Endometrium (tissue), 2 donors: ENCODE measurements at regions not wholly inside any gene's neighbourhood (a gene's known extent, or its start where the extent isn't known, plus 50 kb on each side); places are given as distances from the start of the nearest gene placed in this dataset.

Experiments used
- FAIRE-seq: peaks from 2 replicates; lab custom pipeline; 2012; peaks lifted over from hg19 to GRCh38; lab: Jason Lieb, UNC
- donor health status: control.
- donor health status: control.

DNA sequence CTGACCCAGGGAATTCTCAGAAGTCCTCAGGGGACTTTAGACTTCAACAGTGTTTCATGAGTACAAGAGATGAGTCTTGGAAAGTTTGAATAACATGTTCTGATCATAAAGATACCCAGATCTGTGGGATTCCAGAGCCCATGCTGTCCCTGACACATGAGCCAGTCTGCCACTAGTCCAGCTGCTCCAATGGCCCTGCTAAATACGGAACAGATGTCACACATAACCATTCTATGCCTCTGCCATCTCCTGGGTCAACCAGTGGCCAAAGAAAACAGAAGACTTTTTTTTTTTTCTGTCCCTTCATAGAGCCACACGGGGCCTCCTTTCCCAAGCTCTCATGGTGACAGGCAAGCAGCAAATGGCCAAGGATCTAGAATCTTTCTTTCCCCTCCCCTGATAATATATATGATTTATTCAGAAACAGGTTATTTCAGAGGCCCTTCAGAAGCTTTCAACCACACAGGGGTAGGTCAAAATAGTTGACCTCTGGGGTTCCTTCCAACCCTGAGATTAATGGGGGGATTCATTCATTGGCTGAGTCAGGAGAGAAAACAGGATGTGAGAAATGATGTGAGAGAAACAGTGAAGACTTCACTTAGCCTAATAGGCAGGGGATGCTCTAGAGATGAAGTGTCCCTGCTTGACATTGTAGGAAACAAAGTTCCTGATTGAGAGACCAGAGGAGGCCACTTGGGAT lies 367.7 kb downstream of the CDK5RAP2 start:
- no peak for FAIRE-seq

DNA sequence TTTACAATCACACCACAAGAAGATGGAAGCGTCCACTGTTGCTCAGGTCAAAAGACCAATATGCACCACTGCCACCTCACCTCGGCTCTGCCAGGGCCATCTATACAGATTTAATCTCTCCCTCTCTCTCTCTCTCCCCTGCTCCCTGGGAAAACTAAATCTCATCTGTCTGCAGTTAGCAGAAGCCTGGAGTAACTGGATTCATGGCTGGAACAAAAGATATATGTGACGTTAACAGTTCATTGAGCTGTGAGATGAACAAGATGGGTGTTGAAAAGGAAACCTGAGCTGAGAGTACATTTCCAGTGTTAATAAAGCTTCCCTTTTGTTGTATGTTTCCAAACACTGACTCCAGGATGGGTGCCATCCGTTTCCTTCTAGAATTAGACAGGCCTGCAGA lies 369.7 kb downstream of the CDK5RAP2 start:
- no peak for FAIRE-seq

DNA sequence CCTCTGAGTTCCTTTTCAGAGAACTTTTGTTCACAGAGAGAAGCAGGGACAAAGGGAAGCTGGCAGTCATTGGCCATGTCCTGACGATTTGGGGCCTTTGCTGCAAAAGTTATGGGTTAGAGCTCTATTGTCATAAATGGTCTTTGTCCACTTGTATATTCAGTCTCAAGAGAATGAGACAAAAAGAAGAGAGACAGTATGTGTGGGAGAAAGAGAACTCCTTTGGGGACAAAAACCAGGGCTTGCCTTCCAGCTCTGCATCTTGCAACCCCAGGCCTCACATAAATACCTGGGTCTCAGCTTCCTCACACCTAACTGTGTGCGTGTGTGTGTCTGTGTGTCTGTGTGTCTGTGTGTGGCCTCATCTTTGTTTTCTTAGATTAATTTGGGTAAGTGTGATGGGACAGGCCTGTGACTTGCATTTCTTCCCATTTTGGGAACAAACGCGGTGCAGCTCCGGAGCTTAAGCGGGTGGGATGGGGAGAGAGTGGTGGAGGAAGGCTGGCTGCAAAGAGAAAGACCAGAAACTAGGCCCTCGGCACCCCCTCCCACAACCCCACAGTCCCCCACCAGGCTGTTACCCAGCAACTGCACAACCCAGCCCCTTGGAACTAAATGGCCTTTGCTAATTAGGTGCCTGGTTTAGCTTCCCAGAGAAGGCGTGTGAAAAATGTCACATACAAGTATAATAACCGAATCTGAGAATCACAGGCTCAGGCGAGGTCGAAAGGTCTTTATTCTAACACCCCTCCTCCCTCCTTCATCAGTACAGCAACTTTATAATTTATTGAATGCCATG lies 376.9 kb downstream of the CDK5RAP2 start:
- no peak for FAIRE-seq

DNA sequence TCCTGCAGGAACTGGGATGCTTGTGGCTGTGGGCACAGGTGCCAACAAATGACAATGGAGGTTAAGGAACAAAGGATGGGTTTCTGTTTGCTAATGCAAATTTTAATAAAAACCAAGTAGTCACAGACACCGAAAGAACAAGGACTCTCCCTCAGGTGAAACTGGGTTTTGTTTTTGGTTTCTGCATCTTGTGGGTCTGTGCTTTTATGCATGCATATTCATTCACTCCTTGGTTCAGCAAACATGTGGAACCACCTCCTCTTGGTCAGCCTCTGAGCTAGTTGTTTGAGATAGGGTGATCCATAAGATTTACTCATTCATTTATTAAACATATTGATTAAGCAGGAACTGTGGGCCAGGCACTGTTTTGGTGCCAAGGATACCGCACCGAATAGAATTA lies 381.9 kb downstream of the CDK5RAP2 start:
- FAIRE-seq = no peak

DNA sequence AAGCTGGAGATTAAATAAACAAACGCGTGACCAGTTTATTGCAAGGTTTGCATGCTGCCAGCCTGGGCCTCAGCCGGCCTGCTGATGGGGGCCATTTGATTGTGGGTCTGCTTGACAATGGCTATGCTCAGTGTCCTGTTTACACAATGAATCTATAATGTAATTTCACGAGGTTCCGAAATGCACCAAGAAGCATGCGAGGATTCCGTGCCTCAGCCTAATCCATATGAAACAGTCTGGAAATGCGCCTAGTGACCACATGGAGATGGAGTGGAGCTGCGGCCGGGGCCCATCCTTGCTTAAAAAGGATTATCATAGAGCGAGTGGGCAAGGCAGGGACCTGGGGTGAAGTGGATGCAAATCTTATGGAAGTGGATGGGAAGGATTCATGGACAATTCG lies 382.4 kb downstream of the CDK5RAP2 start:
- FAIRE-seq = no peak

DNA sequence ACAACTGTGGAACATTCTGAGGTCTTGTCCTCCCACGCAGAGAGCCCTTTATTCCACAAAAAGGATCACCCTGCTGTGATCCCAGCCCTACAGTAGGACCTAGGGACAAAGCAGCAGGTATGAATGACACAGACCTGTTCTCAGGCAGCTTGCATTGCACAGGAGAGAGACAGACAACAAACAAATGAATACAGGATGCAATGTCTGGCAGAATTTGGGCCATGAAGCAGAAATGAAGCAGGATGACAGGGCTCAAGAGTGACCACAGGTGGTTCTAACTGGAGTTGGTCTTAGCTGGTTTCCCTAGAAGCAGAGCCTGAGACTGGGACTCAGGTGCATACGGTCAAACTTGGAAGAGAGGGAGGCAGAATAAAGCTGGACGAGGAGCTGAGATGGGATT lies 388.8 kb downstream of the CDK5RAP2 start:
- FAIRE-seq = no peak

DNA sequence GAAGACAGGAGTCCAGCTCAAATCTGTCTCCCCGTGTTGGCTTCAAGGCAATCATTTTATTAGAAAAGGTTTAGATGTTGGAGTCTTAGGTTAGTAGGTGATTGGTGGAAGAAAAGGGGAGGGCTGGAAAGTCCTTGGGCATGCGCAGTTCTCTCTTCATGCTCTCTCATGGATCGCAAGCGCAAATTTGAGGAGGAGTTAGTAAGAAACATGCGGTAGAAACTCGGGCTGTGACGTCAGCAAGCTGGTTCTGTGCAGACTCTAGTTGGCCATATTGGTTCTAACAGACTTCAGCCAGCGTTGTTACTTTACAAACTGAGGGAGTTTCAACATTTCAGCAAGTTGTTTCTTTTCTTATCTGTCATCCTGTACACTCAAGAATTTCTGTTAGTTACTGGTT lies 392.2 kb downstream of the CDK5RAP2 start:
- no peak for FAIRE-seq

DNA sequence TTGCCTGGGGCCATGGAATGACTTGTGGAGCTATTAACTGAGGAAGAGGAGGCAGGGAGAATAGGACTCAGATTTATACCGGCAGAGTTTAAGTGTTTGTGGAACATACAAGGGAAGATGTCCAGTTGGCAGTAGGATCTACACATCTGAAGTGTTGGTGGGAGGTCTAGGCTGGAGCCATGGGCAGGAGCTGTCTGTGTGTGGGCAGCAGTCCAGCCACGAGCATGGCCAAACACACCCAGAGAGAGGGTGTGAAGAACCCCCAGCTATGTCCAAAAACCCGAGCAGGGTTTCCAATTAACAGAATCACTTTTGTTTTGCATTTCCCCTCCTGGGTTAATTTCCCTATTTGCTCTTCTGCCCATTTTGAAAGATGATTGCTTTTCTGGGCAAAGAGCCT lies 393.7 kb downstream of the CDK5RAP2 start:
- FAIRE-seq = no peak

DNA sequence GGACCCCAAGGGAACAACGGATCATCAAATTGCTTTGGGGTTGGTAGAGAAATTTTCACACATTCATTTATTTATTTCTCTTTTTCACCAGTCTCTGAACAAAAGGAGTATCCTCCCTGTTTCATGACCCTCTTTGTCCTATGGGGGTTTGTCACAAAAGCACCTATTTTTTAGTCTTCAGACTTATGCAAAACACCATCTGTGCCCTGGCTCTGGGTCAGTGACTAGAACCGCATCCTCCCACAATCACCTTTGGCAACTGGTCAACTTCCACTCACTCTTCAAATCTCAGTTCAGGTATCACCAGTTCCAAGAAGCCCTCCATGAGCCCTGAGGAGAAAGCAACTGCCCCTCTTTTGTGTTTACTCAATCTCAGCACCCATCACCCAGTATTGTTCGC lies 395.7 kb downstream of the CDK5RAP2 start:
- no peak for FAIRE-seq

DNA sequence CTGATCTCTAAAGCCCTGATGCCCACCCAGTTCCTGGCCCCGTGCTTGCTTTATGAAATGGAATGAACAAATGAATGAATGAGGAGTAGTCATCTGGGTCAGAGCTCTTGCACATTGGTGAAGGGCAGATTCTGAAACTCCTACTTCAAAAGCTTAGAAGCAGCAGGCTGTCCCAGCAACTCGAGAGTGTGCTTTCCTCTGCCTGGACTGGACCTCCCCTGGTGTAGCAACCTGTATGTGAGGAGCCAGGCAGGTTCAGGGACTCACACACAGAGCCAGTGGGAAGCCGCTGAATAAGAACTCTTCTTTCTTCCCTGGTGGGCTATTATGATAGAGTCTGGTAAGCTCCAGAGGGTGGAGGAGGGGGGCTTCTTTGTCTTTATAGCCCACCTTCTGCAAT lies 396.4 kb downstream of the CDK5RAP2 start:
- FAIRE-seq = no peak

DNA sequence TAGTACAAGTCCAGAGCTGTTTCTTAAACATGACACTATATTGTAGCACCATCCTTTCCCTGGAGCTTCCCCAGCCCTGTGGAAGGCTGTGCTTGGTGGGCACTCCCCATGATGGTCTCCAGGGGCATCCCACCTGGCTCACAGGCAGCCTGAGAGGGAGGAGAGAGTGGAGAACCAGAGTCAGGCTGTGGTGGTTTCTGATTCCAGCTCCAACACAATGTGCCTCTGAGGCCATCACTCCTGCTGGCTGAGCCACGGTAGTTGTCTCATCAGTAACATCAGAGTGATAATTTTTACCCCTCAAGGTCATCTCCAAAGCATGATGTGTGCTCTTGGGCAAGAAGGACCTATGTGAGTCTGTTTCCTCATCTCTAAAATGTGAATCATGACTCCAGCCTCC lies 398.0 kb downstream of the CDK5RAP2 start:
- no peak for FAIRE-seq

DNA sequence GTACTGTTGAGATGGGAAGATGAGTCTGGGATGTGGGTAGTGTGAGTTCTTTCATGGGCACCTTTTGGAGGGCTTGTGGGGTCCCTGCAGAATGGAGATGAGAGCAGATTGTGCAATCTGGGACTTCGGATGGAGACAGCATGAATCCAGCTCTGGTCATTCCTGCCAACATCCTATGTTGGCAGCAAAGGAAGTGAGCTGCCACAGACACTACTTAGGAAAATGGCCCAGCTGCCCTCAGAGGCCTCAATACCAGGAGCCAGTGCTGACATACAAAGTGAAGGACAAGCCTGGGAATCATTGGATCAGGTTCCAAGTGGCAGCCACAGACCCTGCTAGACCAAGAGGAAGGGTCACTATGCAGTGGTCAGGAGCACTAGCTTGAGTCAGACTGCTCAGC lies 402.8 kb downstream of the CDK5RAP2 start:
- no peak for FAIRE-seq

DNA sequence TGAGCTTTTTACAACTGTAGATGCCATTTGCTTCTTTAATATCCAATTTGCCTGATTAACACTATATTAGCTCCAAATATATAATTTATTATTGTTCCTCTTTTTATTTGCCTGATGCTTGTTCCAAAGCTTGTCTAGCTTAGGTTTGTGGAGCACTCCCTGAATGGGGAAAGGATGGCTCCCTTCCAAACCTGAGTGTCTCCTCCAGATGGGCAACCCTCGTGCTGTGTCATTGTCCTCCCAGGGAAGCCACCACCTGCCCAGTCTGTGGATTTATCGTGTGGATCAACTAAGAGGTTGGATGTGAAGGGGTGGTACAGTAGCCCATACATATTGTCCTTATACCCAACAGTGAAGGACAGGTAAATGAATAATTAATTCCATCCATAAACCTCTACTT lies 404.9 kb downstream of the CDK5RAP2 start:
- no peak for FAIRE-seq

DNA sequence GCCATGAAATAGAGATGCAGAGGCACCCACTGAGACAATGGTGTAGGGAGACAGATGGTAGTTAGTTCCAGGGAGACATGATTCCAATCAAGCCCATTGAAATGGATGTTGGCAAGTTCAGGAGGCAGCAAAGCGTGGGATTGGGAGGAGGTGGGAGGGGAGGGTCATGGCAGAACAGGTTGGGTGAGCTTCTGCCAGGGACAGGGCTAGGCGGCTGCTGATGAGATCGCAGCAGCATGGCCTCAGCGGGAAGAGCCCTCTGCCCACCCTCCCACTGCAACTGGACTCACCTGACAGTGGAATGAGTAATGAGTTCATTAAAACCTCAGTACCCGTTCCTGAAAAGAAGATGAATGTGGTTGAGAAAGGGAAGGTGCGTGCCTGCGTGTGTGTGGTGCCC lies 418.2 kb downstream of the CDK5RAP2 start:
- no peak for FAIRE-seq

DNA sequence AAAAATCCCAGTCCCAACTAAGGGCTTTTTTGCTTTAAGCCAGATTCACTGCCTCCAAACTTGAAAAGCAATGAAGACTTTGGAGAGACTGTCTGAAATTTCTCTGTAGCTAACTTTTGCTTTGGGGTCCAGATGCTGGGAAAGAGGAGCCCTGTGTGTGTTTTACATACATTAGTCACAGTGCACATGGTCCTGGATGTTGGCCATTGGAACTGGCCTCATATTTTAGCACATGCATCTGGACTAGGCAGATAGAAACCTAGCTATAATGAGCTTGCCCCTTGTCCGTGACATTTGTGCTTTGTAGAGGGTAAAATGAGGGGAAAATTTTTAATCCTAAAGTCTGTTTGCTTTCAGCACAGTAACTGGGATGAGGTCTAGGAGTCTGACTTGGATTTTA lies 421.7 kb downstream of the CDK5RAP2 start:
- no peak for FAIRE-seq

DNA sequence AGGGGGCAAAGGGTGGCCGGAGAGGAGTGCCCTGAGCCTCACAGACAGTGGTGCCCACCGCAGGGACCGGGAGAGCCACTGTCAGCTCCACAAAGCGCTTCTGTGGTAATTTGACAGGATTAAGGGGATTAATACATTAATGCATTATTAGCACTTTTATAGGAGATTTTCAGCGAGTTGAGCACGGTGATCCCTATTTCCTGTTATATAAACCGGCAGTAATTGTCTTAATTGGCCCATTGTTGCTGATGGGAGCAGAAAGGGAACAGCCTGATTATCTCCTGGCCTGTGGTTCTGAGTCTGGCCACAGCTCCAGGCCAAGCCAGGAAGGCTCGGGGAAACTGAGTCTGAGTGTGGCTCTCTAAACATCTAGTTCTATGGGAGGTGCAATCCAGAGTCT lies 423.6 kb downstream of the CDK5RAP2 start:
- no peak for FAIRE-seq

DNA sequence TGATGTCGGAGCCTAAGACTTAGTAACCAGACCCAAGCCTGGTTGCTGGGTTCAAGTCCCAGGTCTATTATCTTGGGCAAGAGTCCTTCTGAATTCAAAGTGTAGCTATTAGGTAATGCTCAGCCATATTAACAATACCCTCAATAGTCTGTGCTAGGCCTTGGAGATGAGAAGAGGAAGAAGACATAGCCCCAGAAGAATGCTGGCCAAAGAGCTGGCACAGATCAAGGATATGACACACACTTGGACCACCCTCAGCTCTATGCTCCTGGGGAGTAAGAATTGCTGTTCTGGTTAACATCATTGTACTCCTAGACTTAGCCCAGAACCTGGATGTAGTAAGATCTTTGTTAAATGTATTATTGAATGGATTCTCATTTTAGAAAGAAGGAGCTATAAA lies 426.7 kb downstream of the CDK5RAP2 start:
- FAIRE-seq = no peak

DNA sequence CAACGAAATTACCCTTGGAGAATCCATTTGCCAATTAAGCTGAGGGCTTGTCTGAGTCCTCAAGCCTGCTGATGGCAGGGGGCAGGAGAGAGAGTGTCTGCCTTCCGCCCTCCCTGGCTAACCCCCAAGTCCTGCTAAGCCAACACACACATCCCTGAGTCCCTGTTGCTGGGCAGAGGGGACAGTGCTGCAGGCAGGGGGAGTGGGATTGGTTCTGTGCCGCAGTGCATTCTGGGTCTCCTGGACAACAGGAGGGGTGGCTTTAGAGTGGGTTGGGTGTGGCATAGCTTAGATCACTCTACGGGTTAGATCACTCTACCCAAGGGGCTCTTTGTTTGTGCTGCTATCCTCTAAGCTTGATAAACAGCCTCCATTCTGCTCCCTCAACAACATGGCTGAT lies 427.7 kb downstream of the CDK5RAP2 start:
- no peak for FAIRE-seq

DNA sequence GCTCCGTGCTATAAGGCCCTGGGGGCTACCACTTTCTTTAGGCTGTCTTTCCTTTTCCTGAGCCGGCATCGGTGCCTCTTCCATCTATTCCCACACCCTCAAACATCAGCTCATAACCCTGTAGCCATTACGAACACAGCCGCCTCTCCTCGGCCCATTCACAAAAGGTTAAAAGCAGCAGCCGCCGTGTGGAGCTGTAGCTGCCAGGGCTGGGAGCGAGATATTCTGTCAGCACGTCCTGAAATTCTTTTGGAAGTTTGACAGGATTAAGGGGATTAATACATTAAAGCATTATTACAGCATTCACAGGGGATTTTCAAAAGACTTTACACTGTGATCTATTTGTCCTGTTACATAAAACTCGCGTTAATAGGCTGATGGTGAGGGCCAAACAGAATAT lies 428.2 kb downstream of the CDK5RAP2 start:
- no peak for FAIRE-seq

DNA sequence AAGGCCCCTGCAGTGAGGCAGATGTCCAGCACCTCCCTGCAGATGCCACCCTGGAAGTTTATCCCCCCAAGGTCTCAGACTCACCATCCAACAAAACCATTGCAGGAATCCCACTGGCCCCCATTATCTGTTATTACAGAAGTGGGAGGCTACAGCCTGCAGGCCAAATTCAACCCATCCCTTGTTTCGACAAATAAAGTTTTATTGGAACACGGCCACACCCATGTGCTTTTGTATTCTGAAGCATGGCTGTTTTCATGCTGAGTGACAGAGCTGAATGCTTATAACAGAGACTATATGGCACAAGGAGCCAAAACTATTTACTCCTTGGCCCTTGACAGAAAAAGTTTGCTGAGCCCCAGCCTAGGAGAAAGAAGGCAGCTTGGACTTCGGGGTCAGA lies 428.8 kb downstream of the CDK5RAP2 start:
- no peak for FAIRE-seq

DNA sequence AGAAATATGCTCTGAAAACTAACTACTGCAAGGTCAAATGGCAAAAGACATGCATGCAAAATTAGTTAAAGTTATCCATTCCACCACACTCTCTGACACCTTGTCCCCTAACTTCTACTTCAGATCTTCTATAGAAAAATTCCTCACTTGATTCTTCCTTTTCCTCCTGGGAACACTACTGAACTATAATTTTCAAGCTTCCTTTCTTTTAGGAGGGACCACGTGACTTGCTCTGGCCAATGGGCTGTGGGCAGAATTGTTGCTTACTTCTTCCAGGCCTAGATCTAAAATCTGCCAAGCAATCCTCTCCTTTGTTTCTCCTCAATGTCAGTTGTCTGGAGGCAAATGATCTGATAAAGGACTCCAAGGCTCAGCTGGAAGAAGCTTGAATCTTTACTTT lies 441.0 kb downstream of the CDK5RAP2 start:
- no peak for FAIRE-seq

DNA sequence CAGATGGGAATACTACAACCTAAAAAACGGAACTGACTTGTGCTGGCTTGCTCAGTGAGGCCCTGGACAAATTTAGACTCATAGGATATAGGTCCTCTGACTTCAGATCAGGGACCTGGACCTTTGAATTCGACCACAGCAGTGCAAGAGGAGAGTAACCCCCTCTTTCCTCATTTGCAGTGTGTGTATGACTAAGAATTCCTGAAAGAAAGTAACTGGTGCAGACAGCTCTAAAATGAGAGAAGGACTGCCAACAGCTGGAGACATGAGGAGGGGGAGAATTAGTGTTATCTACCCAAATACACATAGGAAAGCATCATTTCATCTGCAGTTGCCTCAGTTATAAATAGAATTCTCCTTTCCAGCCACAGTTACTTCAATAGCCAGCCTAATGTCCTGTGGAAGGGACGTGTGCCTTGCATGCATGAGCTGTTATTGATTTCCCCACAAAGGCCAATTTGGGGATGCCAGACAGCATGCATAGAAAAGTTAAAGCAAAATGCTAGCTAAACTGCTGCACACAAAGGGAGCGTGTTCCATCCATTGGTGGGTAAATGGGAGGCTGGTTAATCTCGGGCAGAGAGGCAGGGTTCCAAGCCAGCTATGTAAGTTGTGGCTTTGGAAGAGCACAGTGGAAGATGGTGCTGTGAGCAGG lies 442.7 kb downstream of the CDK5RAP2 start:
- no peak for FAIRE-seq

DNA sequence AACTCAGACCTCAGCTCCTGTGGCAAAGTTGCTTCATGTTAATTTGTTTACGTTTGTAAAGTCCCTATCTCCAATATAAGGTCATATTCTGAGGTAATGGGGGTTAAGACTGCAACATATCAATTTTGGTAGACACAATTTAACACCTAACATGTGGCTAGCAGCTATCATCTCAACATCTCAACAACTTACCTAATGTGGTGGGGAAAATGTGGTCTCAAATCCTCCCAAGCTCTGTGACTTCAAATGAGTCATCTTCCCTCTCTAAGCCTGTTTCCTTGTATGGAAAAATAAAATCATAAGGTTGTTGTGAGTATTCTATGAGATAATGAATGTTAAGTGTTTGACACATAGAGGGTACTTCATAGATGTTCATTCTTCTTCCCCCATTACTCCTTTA lies 443.3 kb downstream of the CDK5RAP2 start:
- FAIRE-seq = no peak

DNA sequence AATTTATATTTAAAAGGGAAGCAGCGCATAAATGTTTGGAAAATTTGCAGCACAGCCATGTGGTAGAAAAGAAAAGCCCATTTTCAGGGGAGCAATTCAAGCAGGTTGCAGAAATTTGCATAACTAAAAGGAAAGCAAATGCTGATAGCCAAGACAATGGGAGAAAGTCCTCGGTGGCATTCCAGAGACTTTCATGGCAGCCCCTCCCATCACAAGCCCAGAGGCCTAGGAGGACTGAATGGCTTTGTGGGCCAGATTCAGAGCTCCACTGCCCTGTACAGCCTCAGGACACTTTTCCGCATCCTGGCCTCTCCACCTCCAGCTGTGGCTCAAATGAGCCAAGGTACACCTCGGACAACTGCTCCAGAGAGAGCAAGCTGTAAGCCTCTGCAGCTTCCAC lies 462.9 kb downstream of the CDK5RAP2 start:
- no peak for FAIRE-seq
